ENCODE measurements at regions not wholly inside any gene's neighbourhood (a gene's known extent, or its start where the extent isn't known, plus 50 kb on each side); places are given as distances from the start of the nearest gene placed in this dataset.

- TF ChIP-seq CTCF (IDR thresholded peaks at IDR 0.05): no peak
- Histone ChIP-seq H3K27me3 (no peaks in the 10 kb centered on the region), H3K36me3 (no peaks in the 10 kb centered on the region), H3K4me1 (no peaks in the 10 kb centered on the region), H3K9me3 (no peaks in the 10 kb centered on the region), H3K27ac (no peak overlapping the region), H3K4me3 (no peak overlapping the region)
- DNase-seq: no peak
- intact Hi-C loops (cut with DNase I): loop anchor here in 1 of 2 donors (10.0 kb wide), 1 partner anchor 285 kb away; no protein-coding TSS in a partner anchor
- ATAC-seq: no peak
Measured at GRCh38 chr17:68179236-68179925, 68.5 kb upstream of the AMZ2 start.

GRCh38 chr17:68179926-68180285 lies 67.9 kb upstream of the AMZ2 start:
- no peak for TF ChIP-seq CTCF (IDR thresholded peaks at IDR 0.05)
- H3K4me3 ChIP-seq: no peak overlapping the region
- ATAC-seq (no peak), DNase-seq (no peak)
- H3K27ac ChIP-seq: no peak overlapping the region
- H3K27me3 ChIP-seq: no peaks in the 10 kb centered on the region
- intact Hi-C loops (cut with DNase I): loop anchor here in 1 of 2 donors (10.0 kb wide), 1 partner anchor 285 kb away; no protein-coding TSS in a partner anchor
- H3K9me3 ChIP-seq: no peaks in the 10 kb centered on the region
- no peaks in the 10 kb centered on the region for H3K4me1 ChIP-seq
- H3K36me3 ChIP-seq: no peaks in the 10 kb centered on the region

- Histone ChIP-seq H3K27me3 (no peaks in the 10 kb centered on the region), H3K9me3 (no peaks in the 10 kb centered on the region), H3K4me1 (no peaks in the 10 kb centered on the region), H3K27ac (no peak overlapping the region), H3K4me3 (peak overlapping the region in 1 of 2 donors; percentile 6), H3K36me3 (no peaks in the 10 kb centered on the region)
- intact Hi-C loops (cut with DNase I): no loop called here
- DNase-seq (no peak), ATAC-seq (no peak)
- no peak for TF ChIP-seq CTCF (IDR thresholded peaks at IDR 0.05)
Measured at GRCh38 chr17:68182011-68182306, 65.9 kb upstream of the AMZ2 start.

GRCh38 chr17:68182940-68183551 lies 64.8 kb upstream of the AMZ2 start:
- DNase-seq: no peak
- Histone ChIP-seq H3K27me3 (no peaks in the 10 kb centered on the region), H3K27ac (no peak overlapping the region), H3K36me3 (no peaks in the 10 kb centered on the region), H3K4me3 (no peak overlapping the region), H3K9me3 (no peaks in the 10 kb centered on the region), H3K4me1 (no peaks in the 10 kb centered on the region)
- intact Hi-C loops (cut with DNase I): no loop called here
- no peak for ATAC-seq
- no peak for TF ChIP-seq CTCF (IDR thresholded peaks at IDR 0.05)

GRCh38 chr17:68184141-68184571 lies 63.7 kb upstream of the AMZ2 start:
- no peak for TF ChIP-seq CTCF (IDR thresholded peaks at IDR 0.05)
- Histone ChIP-seq H3K4me1 (no peaks in the 10 kb centered on the region), H3K27ac (no peak overlapping the region), H3K27me3 (no peaks in the 10 kb centered on the region), H3K9me3 (no peaks in the 10 kb centered on the region), H3K36me3 (no peaks in the 10 kb centered on the region), H3K4me3 (no peak overlapping the region)
- DNase-seq (no peak), ATAC-seq (no peak)
- intact Hi-C loops (cut with DNase I): no loop called here
